K562 (cell line): ENCODE measurements at regions not wholly inside any gene's neighbourhood (a gene's known extent, or its start where the extent isn't known, plus 50 kb on each side); places are given as distances from the start of the nearest gene placed in this dataset.
"Not testable (repeated sequence)": the region's sequence is repeated elsewhere in the genome, so short reads cannot be mapped to it uniquely, and the experiment has no call there.

Source experiments
- ATAC-seq: fragments of 200-7000 bp; cut with Tn5 transposase; 3 replicates; pipeline ENCODE4 v1.9.1; 2020; ENCODE audit warnings: moderate library complexity
- BruUV-seq: library from RNA; stranded (reverse); fragments of 400-500 nt; replicated peaks from 2 replicates; lab custom pipeline; 2021; lab: Mats Ljungman, UMichigan
- CTCF ChIA-PET: fragments of 300-600 bp; formaldehyde crosslinking; extraction: SDS; loops from one replicate; lab custom pipeline; 2021; ENCODE audit warnings: low intra/inter-chr PET ratio; lab: Yijun Ruan, JAX
- POLR2A ChIA-PET: fragments of 300-600, 350-650 bp; sonication (Branson Sonifier 250); formaldehyde crosslinking; extraction: SDS; loops from one replicate; lab custom pipeline; 2021; ENCODE audit warnings: antibody characterized with exemption, inconsistent platforms; lab: Yijun Ruan, JAX
- DNase-seq, 4 experiments: peaks; one replicate each; pipeline versions ENCODE4 v3.0.0 to v3.0.0-alpha.2; 2011 to 2018; ENCODE audit warnings: low spot score in 3 of 4, mixed read lengths in 3 of 4; ENCODE audit errors: extremely low read depth in 1 of 4
- FAIRE-seq: peaks from 2 replicates; lab custom pipeline; 2011; peaks lifted over from hg19 to GRCh38; lab: Jason Lieb, UNC
- H2AFZ ChIP-seq: 2 replicates; pipeline ENCODE4 v1.6.0; 2011; ENCODE audit warnings: low read depth, low read length, control low read depth, inconsistent platforms
- H3K27ac ChIP-seq: fragments of 200-600 bp; 3 replicates; pipeline ENCODE4 v1.8.0; 2011; ENCODE audit warnings: low read depth, mild to moderate bottlenecking, control low read depth, inconsistent platforms, low read length, moderate library complexity, mixed read lengths; ENCODE audit errors: extremely low read depth
- H3K27me3 ChIP-seq, 2 experiments: fragments of 300-600 bp in 1 of 2; 2 replicates in 1 of 2; 3 replicates in 1 of 2; pipeline versions ENCODE4 v1.6.0 to v1.8.0; 2011; ENCODE audit warnings: inconsistent platforms in 2 of 2, low read length in 2 of 2, mild to moderate bottlenecking in 1 of 2, mixed read lengths in 1 of 2, moderate library complexity in 1 of 2; ENCODE audit not compliant: control insufficient read depth in 2 of 2, insufficient read depth in 2 of 2
- H3K36me3 ChIP-seq: fragments of 300-600 bp; 3 replicates; pipeline ENCODE4 v1.8.0; 2011; ENCODE audit warnings: mild to moderate bottlenecking, low read length, inconsistent platforms; ENCODE audit not compliant: control insufficient read depth, insufficient read depth
- H3K4me1 ChIP-seq, 2 experiments: fragments of 200-600 bp in 1 of 2; replicated peaks in 1 of 2; 2 replicates in 1 of 2; 3 replicates in 1 of 2; pipeline versions ENCODE4 v1.5.1 to v1.8.0; 2011; ENCODE audit warnings: inconsistent platforms in 2 of 2, low read length in 2 of 2, mild to moderate bottlenecking in 1 of 2, mixed read lengths in 1 of 2, moderate library complexity in 1 of 2; ENCODE audit not compliant: control insufficient read depth in 2 of 2, insufficient read depth in 2 of 2
- H3K4me2 ChIP-seq: 2 replicates; pipeline ENCODE4 v1.6.1; 2011; ENCODE audit warnings: low read length, control low read depth, inconsistent platforms, mixed read lengths; ENCODE audit not compliant: insufficient read depth
- H3K4me3 ChIP-seq: fragments of 200-600 bp; sonication (generic), shearing (Covaris generic); 2 replicates; pipeline ENCODE4 v1.5.1; 2016; ENCODE audit warnings: control low read depth, inconsistent platforms
- H3K79me2 ChIP-seq: fragments of 200-600 bp; 3 replicates; pipeline ENCODE4 v1.8.0; 2011; ENCODE audit warnings: low read length, inconsistent platforms; ENCODE audit not compliant: control insufficient read depth, insufficient read depth
- H3K9ac ChIP-seq, 2 experiments: 2 replicates each; pipeline versions ENCODE4 v1.6.0 to v1.6.1; 2011; ENCODE audit warnings: low read depth in 2 of 2, low read length in 2 of 2, control low read depth in 1 of 2, inconsistent platforms in 1 of 2, mild to moderate bottlenecking in 1 of 2, mixed read lengths in 1 of 2; ENCODE audit not compliant: insufficient read depth in 1 of 2
- H3K9me1 ChIP-seq: one replicate; pipeline ENCODE4 v1.6.0; 2011; ENCODE audit warnings: inconsistent platforms, mild to moderate bottlenecking, low read length, moderate library complexity; ENCODE audit not compliant: control insufficient read depth, insufficient read depth
- H3K9me3 ChIP-seq: replicated peaks from 2 replicates; pipeline ENCODE4 v1.5.1; 2011; ENCODE audit warnings: low read depth, low read length, inconsistent platforms; ENCODE audit not compliant: control insufficient read depth, insufficient read depth
- H4K20me1 ChIP-seq: replicated peaks from 2 replicates; pipeline ENCODE4 v1.6.1; 2011; ENCODE audit warnings: low read length, inconsistent platforms, mixed read lengths; ENCODE audit not compliant: control insufficient read depth, insufficient read depth
- BRD9 ChIP-seq: fragments of 450-650 bp; IDR thresholded peaks from 2 replicates; pipeline ENCODE4 v1.6.1; 2018; ENCODE audit warnings: low read depth; ENCODE audit not compliant: partially characterized antibody
- GTF2B ChIP-seq: IDR thresholded peaks from 2 replicates; pipeline ENCODE4 v1.6.1; 2011; ENCODE audit not compliant: insufficient read length; ENCODE audit errors: extremely low read depth
- TFAM ChIP-seq: fragments of 250-450 bp; sonication (Bioruptor Pico); conservative IDR thresholded peaks from 2 replicates; pipeline ENCODE4 v1.5.0; 2021; ENCODE audit warnings: mild to moderate bottlenecking, moderate library complexity
- WGBS: fragments of 100-300 bp; shearing (Covaris generic); methylation state at CpG from one replicate; pipeline ENCODE4 v1.1.6; 2016; ENCODE audit warnings: low coverage, mixed read lengths; ENCODE audit not compliant: insufficient coverage; ENCODE audit errors: missing lambda C conversion rate; 5-methylcytosine and 5-hydroxymethylcytosine counted together
- in situ Hi-C: fragments of 300-500 bp; cut with MboI; formaldehyde crosslinking; loops from 4 replicates; pipeline ENCODE4 v1.15.0; 2018; ENCODE audit warnings: inconsistent platforms, mixed read lengths
- intact Hi-C: fragments of 100-400 bp; cut with micrococcal nuclease; formaldehyde crosslinking; loops from 2 replicates; pipeline ENCODE4 v1.14.2; 2022

- TF ChIP-seq GTF2B, result no peak
- no peak for TF ChIP-seq TFAM (CRISPR knock-in tag)
- TF ChIP-seq BRD9, result no peak
- TF ChIP-seq, all 486 proteins: peak for 0
- CTCF ChIA-PET, result no interaction called here
- 0% methylated on average over 2 of the region's 2 CpGs for WGBS
These were observed 110.4 kb upstream of the LDB2 start for GRCh38 chr4:17008834-17009345.

GRCh38 chr4:17003606-17004392 is 105.4 kb upstream of the LDB2 start:
- BruUV-seq, H3K36me3 ChIP-seq, H4K20me1 ChIP-seq, H3K27me3 ChIP-seq, H3K79me2 ChIP-seq, ATAC-seq, H3K4me3 ChIP-seq, H3K9me1 ChIP-seq, POLR2A ChIA-PET, in situ Hi-C loops, CTCF ChIA-PET, H3K4me2 ChIP-seq, H3K27ac ChIP-seq, H3K9me3 ChIP-seq, H3K4me1 ChIP-seq, DNase-seq, FAIRE-seq, H2AFZ ChIP-seq, intact Hi-C loops, H3K9ac ChIP-seq: not testable (repeated sequence)
- WGBS, result 2% methylated on average over 16 of the region's 16 CpGs

More at GRCh38 chr4:17008834-17009345, 110.4 kb upstream of the LDB2 start:
- no peak for DNase-seq
- intact Hi-C loops (no loop called here), in situ Hi-C loops (no loop called here)
- Histone ChIP-seq H3K27me3 (peaks cover 4 to 7% of the 10 kb centered on the region in 2 experiments; a peak in 2 of 5 replicates), H3K27ac (no peak overlapping the region), H2AFZ (no peak overlapping the region), H3K4me1 (no peaks in the 10 kb centered on the region), H3K9me3 (no peaks in the 10 kb centered on the region), H3K9me1 (no peaks in the 10 kb centered on the region), H4K20me1 (no peaks in the 10 kb centered on the region), H3K9ac (no peak overlapping the region), H3K36me3 (no peaks in the 10 kb centered on the region), H3K79me2 (no peaks in the 10 kb centered on the region), H3K4me3 (no peak overlapping the region), H3K4me2 (no peak overlapping the region)
- no TSS peak for BruUV-seq
- ATAC-seq, result no peak
- POLR2A ChIA-PET, result no interaction called here
- FAIRE-seq, result no peak
